ENCODE measurements at regions not wholly inside any gene's neighbourhood (a gene's known extent, or its start where the extent isn't known, plus 50 kb on each side); places are given as distances from the start of the nearest gene placed in this dataset.

DNA sequence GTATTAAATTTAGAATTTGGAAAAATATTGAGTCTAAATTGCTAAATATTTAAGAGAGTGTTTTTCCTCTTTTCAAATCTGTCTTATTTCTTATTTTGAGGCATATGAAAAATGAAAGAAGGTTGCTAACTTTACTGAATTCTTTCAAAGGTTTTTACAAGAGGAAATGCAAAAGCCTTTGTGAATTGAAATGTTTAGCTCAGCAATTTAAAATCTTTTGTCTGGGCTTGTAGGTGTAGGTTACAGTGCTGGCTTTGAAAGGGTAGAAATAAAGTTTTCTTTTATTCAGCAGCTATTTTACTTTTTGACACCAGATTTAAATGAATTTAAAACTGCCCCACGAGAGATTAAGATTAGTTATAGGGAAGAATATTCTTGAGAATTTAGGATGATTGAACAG, 192.0 kb downstream of the CDH7 start:
- H3K36me3 ChIP-seq: no peaks in the 10 kb centered on the region
- no peaks in the 10 kb centered on the region for H3K9me3 ChIP-seq
- DNase-seq (no peak), ATAC-seq (no peak)
- H3K4me1 ChIP-seq: no peaks in the 10 kb centered on the region
- WGBS, 2 donors: 37 to 74% methylated on average over 1 of the region's 1 CpG
- no peak overlapping the region for H3K27ac ChIP-seq
- TF ChIP-seq, protein P1, sequence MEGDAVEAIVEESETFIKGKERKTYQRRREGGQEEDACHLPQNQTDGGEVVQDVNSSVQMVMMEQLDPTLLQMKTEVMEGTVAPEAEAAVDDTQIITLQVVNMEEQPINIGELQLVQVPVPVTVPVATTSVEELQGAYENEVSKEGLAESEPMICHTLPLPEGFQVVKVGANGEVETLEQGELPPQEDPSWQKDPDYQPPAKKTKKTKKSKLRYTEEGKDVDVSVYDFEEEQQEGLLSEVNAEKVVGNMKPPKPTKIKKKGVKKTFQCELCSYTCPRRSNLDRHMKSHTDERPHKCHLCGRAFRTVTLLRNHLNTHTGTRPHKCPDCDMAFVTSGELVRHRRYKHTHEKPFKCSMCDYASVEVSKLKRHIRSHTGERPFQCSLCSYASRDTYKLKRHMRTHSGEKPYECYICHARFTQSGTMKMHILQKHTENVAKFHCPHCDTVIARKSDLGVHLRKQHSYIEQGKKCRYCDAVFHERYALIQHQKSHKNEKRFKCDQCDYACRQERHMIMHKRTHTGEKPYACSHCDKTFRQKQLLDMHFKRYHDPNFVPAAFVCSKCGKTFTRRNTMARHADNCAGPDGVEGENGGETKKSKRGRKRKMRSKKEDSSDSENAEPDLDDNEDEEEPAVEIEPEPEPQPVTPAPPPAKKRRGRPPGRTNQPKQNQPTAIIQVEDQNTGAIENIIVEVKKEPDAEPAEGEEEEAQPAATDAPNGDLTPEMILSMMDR (IDR thresholded peaks at IDR 0.05): no peak
- H3K27me3 ChIP-seq: no peaks in the 10 kb centered on the region
- intact Hi-C loops (cut with DNase I): loop anchor here in 1 of 10 donors (10.0 kb wide), 1 partner anchor 62 kb away; no protein-coding TSS in a partner anchor
- no peak overlapping the region for H3K4me3 ChIP-seq

DNA sequence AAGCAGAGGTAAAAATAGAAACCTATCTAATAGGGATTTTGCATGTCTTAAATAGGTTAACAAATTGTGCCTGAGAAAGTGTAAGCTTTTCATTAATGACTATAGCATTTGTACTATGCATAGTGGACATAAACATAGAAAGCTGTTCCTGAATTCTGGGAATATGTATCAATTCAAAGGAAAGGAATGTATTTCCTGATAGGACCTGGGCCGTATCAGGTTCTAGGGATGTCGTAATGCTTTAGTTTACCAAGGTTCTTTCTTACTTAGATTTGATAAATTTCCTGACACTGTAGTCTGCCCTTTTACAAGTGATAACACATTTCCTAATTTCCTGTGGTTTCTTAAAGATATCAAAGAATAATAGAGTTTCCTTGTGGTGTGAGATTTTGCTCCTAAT, 191.3 kb downstream of the CDH7 start:
- WGBS, 2 donors: 43 to 54% methylated on average over 2 of the region's 2 CpGs
- DNase-seq: no peak
- no peak for ATAC-seq
- Histone ChIP-seq H3K4me1 (no peaks in the 10 kb centered on the region), H3K27me3 (no peaks in the 10 kb centered on the region), H3K36me3 (no peaks in the 10 kb centered on the region), H3K9me3 (no peaks in the 10 kb centered on the region), H3K27ac (no peak overlapping the region), H3K4me3 (no peak overlapping the region)
- TF ChIP-seq, protein P1 (IDR thresholded peaks at IDR 0.05): no peak
- intact Hi-C loops (cut with DNase I): loop anchor here in 1 of 10 donors (10.0 kb wide), 1 partner anchor 63 kb away; no protein-coding TSS in a partner anchor

DNA sequence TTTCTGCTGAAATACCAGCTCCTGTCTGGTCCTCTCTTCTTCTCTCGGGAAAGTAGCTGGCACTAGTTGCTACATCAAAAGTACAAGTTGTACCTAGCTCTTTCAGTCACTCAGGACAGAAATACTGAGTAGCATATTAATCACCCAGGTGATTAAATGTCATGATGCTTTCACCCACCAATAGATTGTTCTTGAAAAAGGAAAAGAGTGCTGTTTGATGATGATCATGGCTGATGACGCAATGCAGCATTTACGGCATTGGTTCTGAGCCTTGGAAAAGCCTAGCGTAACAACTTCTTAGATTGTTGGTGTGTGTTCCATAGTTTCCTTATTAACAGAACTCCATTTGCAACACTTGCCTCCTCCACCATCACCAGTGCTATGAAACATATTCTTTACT, 190.7 kb downstream of the CDH7 start:
- DNase-seq: no peak
- WGBS, 2 donors: 92 to 93% methylated on average over 4 of the region's 4 CpGs
- TF ChIP-seq, protein P1 (IDR thresholded peaks at IDR 0.05): no peak
- intact Hi-C loops (cut with DNase I): loop anchor here in 1 of 10 donors (10.0 kb wide), 1 partner anchor 63 kb away; no protein-coding TSS in a partner anchor
- Histone ChIP-seq H3K9me3 (no peaks in the 10 kb centered on the region), H3K4me3 (no peak overlapping the region), H3K4me1 (no peaks in the 10 kb centered on the region), H3K27ac (no peak overlapping the region), H3K36me3 (no peaks in the 10 kb centered on the region), H3K27me3 (no peaks in the 10 kb centered on the region)
- no peak for ATAC-seq

Data from heart right ventricle (tissue), 16 donors.